HG03571 (cell line): ENCODE measurements at regions not wholly inside any gene's neighbourhood (a gene's known extent, or its start where the extent isn't known, plus 50 kb on each side); places are given as distances from the start of the nearest gene placed in this dataset.
"Not testable (repeated sequence)": the region's sequence is repeated elsewhere in the genome, so short reads cannot be mapped to it uniquely, and the experiment has no call there.

Experiments
- ATAC-seq: cut with Tn5 transposase; IDR thresholded peaks from one replicate; pipeline ENCODE4 v1.9.1; 2021; ENCODE audit not compliant: unreplicated experiment

GRCh38 chr11:130526846-130527245 lies 78.4 kb downstream of the ADAMTS15 start:
- no peak for ATAC-seq

DNA sequence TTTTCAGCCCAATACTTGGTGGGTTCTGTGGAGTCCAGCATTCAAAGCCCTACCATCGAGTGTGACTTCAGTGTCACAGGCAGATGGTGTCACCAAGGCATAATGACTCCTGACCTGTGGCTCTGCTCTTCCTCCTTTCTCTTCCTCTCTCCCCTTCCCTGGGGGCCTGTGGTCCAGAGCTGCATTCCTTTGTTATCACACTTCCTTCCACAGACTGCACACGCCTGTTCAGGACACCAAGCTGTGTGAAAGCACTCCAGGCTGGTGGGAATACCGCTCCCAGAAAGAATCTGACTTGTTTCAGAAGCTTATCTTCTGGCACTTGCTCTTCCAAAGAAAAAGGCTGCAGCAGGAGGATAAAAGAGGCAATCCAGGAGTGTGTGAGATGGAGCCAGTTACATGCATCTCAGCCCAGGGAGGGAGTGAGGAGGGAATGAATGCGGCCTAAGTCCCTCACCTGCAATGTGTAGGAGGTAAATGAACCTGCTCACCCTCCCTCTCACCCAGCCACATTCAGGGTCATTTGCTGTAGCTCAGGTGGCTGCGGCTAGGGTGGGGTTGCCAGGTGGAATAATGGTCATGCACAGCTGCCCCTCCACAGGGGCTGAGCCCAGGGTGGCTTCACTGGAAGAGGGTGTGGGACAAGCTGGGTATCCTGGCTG lies 79.3 kb downstream of the ADAMTS15 start:
- ATAC-seq: no peak

GRCh38 chr11:130528298-130529261 lies 80.1 kb downstream of the ADAMTS15 start:
- no peak for ATAC-seq

- ATAC-seq: no peak
Measured at GRCh38 chr11:130529366-130529765, 80.9 kb downstream of the ADAMTS15 start.

GRCh38 chr11:130531061-130531460 lies 82.6 kb downstream of the ADAMTS15 start:
- no peak for ATAC-seq

- ATAC-seq: no peak
Measured at GRCh38 chr11:130533113-130533798, 84.8 kb downstream of the ADAMTS15 start.

GRCh38 chr11:130533871-130534270 lies 85.4 kb downstream of the ADAMTS15 start:
- no peak for ATAC-seq

- no peak for ATAC-seq
Measured at GRCh38 chr11:130534551-130534950, 86.1 kb downstream of the ADAMTS15 start.

- ATAC-seq: no peak
Measured at GRCh38 chr11:130535520-130535919, 87.1 kb downstream of the ADAMTS15 start.

- no peak for ATAC-seq
Measured at GRCh38 chr11:130536106-130537040, 87.9 kb downstream of the ADAMTS15 start.

- ATAC-seq: not testable (repeated sequence)
Measured at GRCh38 chr11:130539680-130540079, 91.2 kb downstream of the ADAMTS15 start.

GRCh38 chr11:130544266-130544665 lies 95.8 kb downstream of the ADAMTS15 start:
- ATAC-seq: no peak

DNA sequence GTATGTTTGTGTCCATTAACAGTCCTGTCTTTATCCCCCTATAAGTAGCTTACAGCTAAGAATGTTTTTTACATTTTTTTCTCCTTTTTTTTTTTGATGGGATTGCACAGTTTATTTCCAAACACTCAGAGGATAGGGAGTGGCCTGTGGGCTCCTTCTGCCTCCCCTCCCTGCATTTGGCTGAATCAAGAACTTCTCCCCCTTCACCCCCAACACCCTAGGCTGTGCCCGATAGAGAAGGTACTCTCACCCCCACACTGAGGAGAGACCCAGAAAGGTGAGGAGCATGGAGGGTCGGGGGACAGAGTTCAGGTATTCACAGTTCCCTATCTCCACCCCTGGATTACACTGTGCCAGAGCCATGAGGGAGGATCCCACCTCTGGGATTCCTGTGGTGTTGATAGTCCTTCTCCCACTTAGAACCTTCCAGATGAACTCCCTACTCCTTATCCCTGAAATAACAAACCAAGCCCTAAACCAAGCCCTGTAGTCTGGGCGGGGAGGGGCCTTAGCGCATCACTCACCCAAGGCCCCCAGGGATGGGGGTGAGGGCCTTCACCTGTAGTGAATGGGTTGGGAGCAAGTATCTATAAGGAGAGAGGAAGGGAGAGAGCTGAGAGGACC lies 97.1 kb downstream of the ADAMTS15 start:
- ATAC-seq: no peak

- no peak for ATAC-seq
Measured at GRCh38 chr11:130546438-130546837, 98.0 kb downstream of the ADAMTS15 start.

GRCh38 chr11:130546901-130547694 lies 98.7 kb downstream of the ADAMTS15 start:
- ATAC-seq: no peak

DNA sequence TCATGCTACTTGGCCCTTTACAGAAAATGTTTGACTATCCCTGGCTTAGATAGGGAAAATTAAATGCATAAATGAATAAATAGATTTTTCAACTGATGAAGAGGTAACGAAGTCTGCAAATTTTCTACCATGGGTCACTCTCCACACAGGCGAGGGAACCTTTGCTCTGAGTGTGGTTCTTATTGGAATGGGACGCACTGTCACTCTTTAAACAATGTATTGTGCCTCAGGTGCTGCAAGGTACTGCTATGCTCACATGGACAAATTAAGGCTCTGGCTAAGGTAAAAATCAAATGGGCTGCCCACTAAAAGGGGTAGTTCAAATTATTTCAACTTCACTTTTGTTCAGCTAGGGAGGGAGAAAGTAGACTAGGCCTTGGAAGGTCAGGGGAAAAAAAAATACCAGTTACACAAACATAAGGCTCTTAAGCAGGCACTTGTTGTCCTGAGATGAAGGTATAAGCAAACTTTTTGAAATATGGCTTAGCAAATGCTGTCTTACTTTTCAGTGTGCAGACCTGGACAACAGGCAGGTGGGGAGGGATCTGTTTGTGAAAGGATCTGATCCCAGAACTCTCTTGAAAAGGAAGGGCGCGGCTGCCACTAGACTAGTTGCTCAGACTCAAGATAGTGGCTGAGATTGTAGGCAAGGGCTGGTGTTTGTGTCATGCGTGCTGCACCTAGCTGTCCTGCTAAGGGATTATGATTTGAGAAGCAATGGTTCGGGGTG lies 99.5 kb downstream of the ADAMTS15 start:
- ATAC-seq: no peak

DNA sequence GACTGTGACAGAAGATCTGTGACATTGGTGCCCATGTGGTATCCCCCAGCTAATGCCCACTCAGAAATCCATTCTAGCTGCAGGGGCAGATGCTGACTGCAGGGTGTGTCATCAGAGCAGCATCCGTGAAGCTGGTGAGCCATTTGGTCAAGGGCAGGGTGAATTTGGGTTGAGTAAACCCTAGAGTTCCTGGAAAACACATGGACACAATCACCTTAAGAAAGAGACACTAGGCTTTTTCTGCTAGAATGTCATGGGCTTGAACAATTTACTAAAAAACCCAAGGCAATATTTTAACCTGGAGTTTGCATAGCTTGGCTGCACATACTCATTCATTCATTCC lies 100.0 kb downstream of the ADAMTS15 start:
- no peak for ATAC-seq

DNA sequence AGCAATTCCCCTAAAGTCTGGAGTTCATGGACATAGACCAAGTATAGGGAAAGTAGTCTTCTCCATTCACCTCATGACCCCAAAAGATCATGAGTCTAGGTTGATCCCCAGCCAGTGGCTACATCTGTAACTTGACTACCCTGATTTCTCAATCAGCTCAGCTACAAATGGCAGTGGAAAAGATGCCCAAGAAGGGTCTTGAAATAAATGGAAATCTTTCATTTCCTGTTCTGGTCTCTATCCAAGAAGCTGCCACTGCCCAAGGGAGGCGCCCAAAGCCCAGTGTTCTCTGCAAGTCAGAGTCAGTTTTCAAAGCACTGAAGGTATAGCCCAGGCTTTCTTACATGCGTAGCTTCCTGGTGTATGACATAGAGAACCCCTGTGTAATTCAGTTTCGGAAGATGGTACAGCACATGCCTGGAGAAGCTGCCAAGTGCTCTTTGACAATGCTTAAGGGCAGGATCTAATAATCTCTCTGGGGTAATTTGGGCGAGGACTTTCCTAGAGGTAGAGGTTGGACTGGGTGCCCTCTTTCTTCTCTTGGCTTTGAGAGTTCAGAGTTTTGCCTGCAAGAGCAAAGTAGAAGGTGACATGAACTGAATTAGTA lies 101.1 kb downstream of the ADAMTS15 start:
- ATAC-seq: no peak
